Natural killer cell (primary cell): ENCODE measurements at regions not wholly inside any gene's neighbourhood (a gene's known extent, or its start where the extent isn't known, plus 50 kb on each side); places are given as distances from the start of the nearest gene placed in this dataset.
"Not testable (repeated sequence)": the region's sequence is repeated elsewhere in the genome, so short reads cannot be mapped to it uniquely, and the experiment has no call there.

Source experiments
- ATAC-seq, 3 donors: fragments of 150-1000 bp in 2 of 3; fragments of 200-7000 bp in 1 of 3; cut with Tn5 transposase; 1 replicate in 1 of 3; 2 replicates in 2 of 3; pipeline ENCODE4 v1.10.0; 2021; ENCODE audit warnings: mild to moderate bottlenecking in 2 of 3, moderate library complexity in 2 of 3
- DNase-seq, 2 donors: peaks; one replicate each; pipeline versions ENCODE4 v3.0.0 to v3.0.0-alpha.2; 2013 to 2021; ENCODE audit warnings: mixed read lengths in 1 of 2
- H3K27ac ChIP-seq: one replicate; pipeline ENCODE4 v1.5.1; 2013; ENCODE audit warnings: mild to moderate bottlenecking, low read length
- H3K27me3 ChIP-seq: one replicate; pipeline ENCODE4 v1.6.1; 2013; ENCODE audit warnings: low read length; ENCODE audit not compliant: control insufficient read depth, insufficient read depth
- H3K36me3 ChIP-seq: one replicate; pipeline ENCODE4 v1.6.1; 2013; ENCODE audit warnings: low read length; ENCODE audit not compliant: control insufficient read depth, insufficient read depth
- H3K4me1 ChIP-seq: one replicate; pipeline ENCODE4 v1.6.1; 2013; ENCODE audit warnings: low read length; ENCODE audit not compliant: control insufficient read depth, insufficient read depth
- H3K4me3 ChIP-seq: one replicate; pipeline ENCODE4 v1.5.1; 2013; ENCODE audit warnings: low read length
- H3K9me3 ChIP-seq: one replicate; pipeline ENCODE4 v1.6.1; 2013; ENCODE audit warnings: low read length; ENCODE audit not compliant: control insufficient read depth, insufficient read depth
- H3K27ac Mint-ChIP-seq, 2 donors: one replicate each; pipeline ENCODE4 v1.8.0; 2022; ENCODE audit warnings: mild to moderate bottlenecking in 2 of 2, mixed read lengths in 2 of 2, moderate library complexity in 1 of 2
- H3K27me3 Mint-ChIP-seq, 2 donors: one replicate each; pipeline ENCODE4 v1.8.0; 2022; ENCODE audit warnings: low read depth in 2 of 2, mixed read lengths in 2 of 2
- H3K36me3 Mint-ChIP-seq: one replicate; pipeline ENCODE4 v1.8.0; 2022; ENCODE audit warnings: mixed read lengths
- H3K4me1 Mint-ChIP-seq, 2 donors: one replicate each; pipeline ENCODE4 v1.8.0; 2022; ENCODE audit warnings: mixed read lengths in 2 of 2
- H3K4me3 Mint-ChIP-seq: one replicate; pipeline ENCODE4 v1.8.0; 2022; ENCODE audit warnings: mild to moderate bottlenecking, moderate library complexity, mixed read lengths
- H3K9me3 Mint-ChIP-seq, 2 donors: one replicate each; pipeline ENCODE4 v1.8.0; 2022; ENCODE audit warnings: mixed read lengths in 2 of 2
- WGBS: methylation state at CpG from one replicate; pipeline ENCODE4 v1.1.7; 2013; ENCODE audit warnings: missing lambda C conversion rate; ENCODE audit not compliant: insufficient coverage; 5-methylcytosine and 5-hydroxymethylcytosine counted together
- intact Hi-C: fragments of 100-400 bp; cut with micrococcal nuclease; formaldehyde crosslinking; loops from one replicate; pipeline ENCODE4 v1.14.2; 2022
- TF ChIP-seq, protein P1 (sequence below): fragments of 200-600 bp; IDR thresholded peaks from one replicate; pipeline ENCODE4 v1.8.0; 2022; ENCODE audit warnings: antibody characterized with exemption

DNA sequence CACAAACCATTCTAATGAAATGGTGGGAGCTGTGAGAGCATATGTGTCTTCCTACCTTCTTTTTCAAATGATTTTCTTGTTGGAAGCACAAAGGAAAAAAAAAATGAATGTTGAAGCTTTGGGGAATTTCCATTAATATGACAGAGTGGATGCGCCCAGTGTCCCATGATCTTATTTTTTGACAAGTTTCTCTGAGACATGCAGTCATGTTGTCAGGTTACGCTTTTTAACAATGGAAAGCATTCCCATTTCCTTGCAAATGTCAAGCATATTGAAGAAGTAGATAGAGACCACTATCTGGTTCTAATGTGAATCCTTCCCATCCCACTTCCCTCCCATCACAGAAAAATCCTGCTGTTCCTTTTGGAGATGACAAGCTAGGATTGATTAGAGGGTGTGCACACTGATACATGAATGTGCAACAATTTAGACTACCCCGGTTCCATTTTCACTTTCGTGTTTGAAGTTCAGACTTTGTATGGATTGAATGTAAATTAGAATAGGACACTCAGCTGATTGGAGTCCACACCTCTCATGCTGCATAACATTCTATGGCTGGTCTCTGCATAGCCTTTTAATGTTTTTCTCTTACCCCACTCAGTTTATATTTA is 919.4 kb downstream of the TLE4 start:
- no peaks in the 10 kb centered on the region for H3K9me3 ChIP-seq
- no peak overlapping the region for H3K27ac Mint-ChIP-seq
- H3K4me1 ChIP-seq = no peaks in the 10 kb centered on the region
- no peaks in the 10 kb centered on the region for H3K4me1 Mint-ChIP-seq
- no peaks in the 10 kb centered on the region for H3K27me3 Mint-ChIP-seq
- ATAC-seq (no peak), DNase-seq (no peak)
- no peak overlapping the region for H3K4me3 ChIP-seq
- peaks cover 6 to 7% of the 10 kb centered on the region in 2 donors for H3K9me3 Mint-ChIP-seq
- H3K4me3 Mint-ChIP-seq = no peak overlapping the region
- H3K36me3 ChIP-seq = no peaks in the 10 kb centered on the region
- 95% methylated on average over 3 of the region's 4 CpGs for WGBS
- TF ChIP-seq, protein P1, sequence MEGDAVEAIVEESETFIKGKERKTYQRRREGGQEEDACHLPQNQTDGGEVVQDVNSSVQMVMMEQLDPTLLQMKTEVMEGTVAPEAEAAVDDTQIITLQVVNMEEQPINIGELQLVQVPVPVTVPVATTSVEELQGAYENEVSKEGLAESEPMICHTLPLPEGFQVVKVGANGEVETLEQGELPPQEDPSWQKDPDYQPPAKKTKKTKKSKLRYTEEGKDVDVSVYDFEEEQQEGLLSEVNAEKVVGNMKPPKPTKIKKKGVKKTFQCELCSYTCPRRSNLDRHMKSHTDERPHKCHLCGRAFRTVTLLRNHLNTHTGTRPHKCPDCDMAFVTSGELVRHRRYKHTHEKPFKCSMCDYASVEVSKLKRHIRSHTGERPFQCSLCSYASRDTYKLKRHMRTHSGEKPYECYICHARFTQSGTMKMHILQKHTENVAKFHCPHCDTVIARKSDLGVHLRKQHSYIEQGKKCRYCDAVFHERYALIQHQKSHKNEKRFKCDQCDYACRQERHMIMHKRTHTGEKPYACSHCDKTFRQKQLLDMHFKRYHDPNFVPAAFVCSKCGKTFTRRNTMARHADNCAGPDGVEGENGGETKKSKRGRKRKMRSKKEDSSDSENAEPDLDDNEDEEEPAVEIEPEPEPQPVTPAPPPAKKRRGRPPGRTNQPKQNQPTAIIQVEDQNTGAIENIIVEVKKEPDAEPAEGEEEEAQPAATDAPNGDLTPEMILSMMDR = no peak
- no peaks in the 10 kb centered on the region for H3K27me3 ChIP-seq
- intact Hi-C loops = no loop called here
- no peak overlapping the region for H3K27ac ChIP-seq
- no peaks in the 10 kb centered on the region for H3K36me3 Mint-ChIP-seq

DNA sequence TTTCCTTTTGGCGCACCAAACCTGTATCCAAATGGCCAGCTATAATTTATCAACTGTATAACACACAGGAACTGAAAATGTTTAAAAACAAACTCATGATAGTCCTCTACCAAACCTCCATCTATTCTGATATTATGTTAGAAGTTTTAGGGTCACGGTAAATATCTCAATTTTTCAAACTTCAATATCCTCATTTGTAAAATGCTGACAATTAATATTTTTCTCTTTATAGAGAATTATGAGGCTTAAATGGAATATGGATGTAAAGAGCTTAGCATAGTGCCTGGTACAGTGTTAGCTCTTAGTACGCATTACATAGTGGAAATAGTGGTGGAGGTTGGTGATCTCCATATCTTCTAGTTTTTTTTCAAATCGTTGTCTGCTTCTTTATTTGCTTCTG is 917.6 kb downstream of the TLE4 start:
- H3K4me1 Mint-ChIP-seq = no peaks in the 10 kb centered on the region
- H3K9me3 ChIP-seq = no peaks in the 10 kb centered on the region
- H3K9me3 Mint-ChIP-seq = peaks cover 0 to 6% of the 10 kb centered on the region in 2 donors
- H3K36me3 Mint-ChIP-seq = no peaks in the 10 kb centered on the region
- H3K27me3 Mint-ChIP-seq = no peaks in the 10 kb centered on the region
- H3K36me3 ChIP-seq = no peaks in the 10 kb centered on the region
- no peaks in the 10 kb centered on the region for H3K4me1 ChIP-seq
- no peak overlapping the region for H3K4me3 Mint-ChIP-seq
- intact Hi-C loops = no loop called here
- no peak for ATAC-seq
- H3K27me3 ChIP-seq = no peaks in the 10 kb centered on the region
- TF ChIP-seq, protein P1 = no peak
- no peak overlapping the region for H3K27ac Mint-ChIP-seq
- WGBS = 78% methylated on average over 1 of the region's 4 CpGs
- H3K27ac ChIP-seq = no peak overlapping the region
- no peak overlapping the region for H3K4me3 ChIP-seq
- DNase-seq = no peak

DNA sequence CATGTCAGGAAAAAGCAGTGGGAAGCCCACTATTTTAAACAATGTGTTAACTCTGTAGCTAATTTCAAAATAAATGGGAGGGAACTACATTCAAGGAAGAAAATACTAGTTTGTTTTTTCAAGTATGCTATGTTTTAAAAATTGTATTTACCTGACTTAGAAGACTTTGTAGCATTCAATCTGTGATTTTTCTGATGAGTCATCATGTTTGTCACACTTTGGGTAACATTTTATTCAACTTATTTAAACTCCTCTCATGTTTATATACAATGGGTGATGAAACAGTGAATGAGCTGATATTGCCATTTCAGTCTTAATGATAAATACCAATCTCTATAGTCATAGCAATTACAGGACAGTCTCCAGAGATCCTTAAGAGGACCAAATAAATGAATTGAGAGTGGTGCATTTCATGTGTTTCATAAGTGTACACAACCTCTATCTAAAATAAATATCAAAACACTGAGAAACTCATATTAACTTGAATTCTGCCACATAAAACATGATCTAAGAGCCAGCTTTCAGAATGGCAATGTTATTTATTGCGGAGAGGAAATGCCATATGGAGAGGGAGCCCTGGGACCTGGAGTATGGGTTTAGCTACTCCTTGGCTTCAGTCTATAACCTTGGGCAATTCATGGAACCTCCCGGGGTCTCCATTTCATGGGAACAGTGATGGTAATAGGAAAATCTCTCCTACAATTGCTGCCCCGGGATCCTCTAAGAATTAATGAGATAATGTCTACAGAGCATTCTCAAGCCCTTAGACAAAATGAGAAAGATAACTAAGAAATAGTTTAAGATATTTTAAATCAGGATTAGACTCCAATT is 913.9 kb downstream of the TLE4 start:
- Histone ChIP-seq H3K9me3 (peaks cover 11% of the 10 kb centered on the region), H3K4me3 (no peak overlapping the region), H3K4me1 (no peaks in the 10 kb centered on the region), H3K27me3 (no peaks in the 10 kb centered on the region), H3K27ac (no peak overlapping the region), H3K36me3 (no peaks in the 10 kb centered on the region)
- Mint-ChIP-seq H3K27ac (no peak overlapping the region), H3K4me3 (no peak overlapping the region), H3K4me1 (no peaks in the 10 kb centered on the region), H3K36me3 (peaks cover 8% of the 10 kb centered on the region), H3K9me3 (peaks cover 12 to 13% of the 10 kb centered on the region in 2 donors), H3K27me3 (no peaks in the 10 kb centered on the region)
- WGBS = 95% methylated on average over 2 of the region's 3 CpGs
- TF ChIP-seq, protein P1 = no peak
- ATAC-seq (no peak), DNase-seq (no peak)
- intact Hi-C loops = no loop called here

DNA sequence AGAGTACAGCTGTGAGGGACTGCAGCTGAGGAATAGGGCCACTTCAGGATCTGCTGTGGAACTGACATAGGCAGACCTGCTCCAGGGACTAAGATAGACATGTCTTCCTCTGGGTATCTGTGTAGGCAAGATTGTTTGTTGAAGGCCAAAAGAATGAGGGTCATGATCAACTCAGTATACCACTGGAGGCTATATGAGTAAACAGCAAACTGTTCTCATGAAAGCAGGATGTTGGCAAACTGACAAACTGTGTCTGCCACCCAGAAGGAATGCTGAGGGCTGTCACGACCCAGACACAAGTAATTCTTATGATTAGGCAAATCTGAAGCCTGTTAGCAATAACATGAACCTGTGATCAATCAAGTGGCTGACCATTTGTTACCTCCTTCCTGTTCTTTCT is 910.5 kb downstream of the TLE4 start:
- H3K27me3 ChIP-seq, H3K36me3 ChIP-seq, H3K27ac ChIP-seq, H3K27ac Mint-ChIP-seq, H3K4me3 ChIP-seq, H3K36me3 Mint-ChIP-seq, H3K27me3 Mint-ChIP-seq, ATAC-seq, intact Hi-C loops, H3K4me1 Mint-ChIP-seq, H3K4me1 ChIP-seq, DNase-seq, H3K4me3 Mint-ChIP-seq: not testable (repeated sequence)
- H3K9me3 Mint-ChIP-seq = peaks cover 12 to 16% of the 10 kb centered on the region in 2 donors
- peaks cover 11% of the 10 kb centered on the region for H3K9me3 ChIP-seq
- 47% methylated on average over 1 of the region's 1 CpG for WGBS
